ENCODE measurements at regions not wholly inside any gene's neighbourhood (a gene's known extent, or its start where the extent isn't known, plus 50 kb on each side); places are given as distances from the start of the nearest gene placed in this dataset.

DNA sequence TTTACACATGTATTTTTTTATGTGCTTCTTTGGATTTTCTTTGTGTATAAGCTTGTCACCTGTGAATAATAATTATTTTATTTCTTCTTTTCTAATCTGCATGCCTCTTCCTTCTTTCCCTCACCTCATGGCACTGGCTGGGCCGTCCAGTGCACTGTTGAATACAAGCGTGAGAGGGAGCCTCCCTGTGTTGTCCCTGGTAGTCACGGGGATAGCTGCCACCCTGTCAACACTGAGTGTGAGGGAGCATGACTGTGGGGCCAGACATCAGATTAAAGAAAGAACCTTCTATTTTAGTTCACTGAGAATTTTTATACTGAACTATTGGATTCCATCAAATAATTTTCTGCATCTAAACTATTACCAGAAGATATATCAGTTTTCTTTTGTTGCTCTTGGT, 187.9 kb downstream of the CDC14C start:
- Histone ChIP-seq H3K36me3 (no peaks in the 10 kb centered on the region), H3K27ac (no peak overlapping the region), H3K9me3 (peaks cover 0 to 4% (median 0%) of the 10 kb centered on the region in 4 donors), H3K27me3 (no peaks in the 10 kb centered on the region), H3K4me1 (no peaks in the 10 kb centered on the region), H3K4me3 (no peak overlapping the region)
- TF ChIP-seq POLR2A (IDR thresholded peaks at IDR 0.05), result no peak
- TF ChIP-seq, protein P1, sequence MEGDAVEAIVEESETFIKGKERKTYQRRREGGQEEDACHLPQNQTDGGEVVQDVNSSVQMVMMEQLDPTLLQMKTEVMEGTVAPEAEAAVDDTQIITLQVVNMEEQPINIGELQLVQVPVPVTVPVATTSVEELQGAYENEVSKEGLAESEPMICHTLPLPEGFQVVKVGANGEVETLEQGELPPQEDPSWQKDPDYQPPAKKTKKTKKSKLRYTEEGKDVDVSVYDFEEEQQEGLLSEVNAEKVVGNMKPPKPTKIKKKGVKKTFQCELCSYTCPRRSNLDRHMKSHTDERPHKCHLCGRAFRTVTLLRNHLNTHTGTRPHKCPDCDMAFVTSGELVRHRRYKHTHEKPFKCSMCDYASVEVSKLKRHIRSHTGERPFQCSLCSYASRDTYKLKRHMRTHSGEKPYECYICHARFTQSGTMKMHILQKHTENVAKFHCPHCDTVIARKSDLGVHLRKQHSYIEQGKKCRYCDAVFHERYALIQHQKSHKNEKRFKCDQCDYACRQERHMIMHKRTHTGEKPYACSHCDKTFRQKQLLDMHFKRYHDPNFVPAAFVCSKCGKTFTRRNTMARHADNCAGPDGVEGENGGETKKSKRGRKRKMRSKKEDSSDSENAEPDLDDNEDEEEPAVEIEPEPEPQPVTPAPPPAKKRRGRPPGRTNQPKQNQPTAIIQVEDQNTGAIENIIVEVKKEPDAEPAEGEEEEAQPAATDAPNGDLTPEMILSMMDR (IDR thresholded peaks at IDR 0.05), result no peak
- no peak for DNase-seq

DNA sequence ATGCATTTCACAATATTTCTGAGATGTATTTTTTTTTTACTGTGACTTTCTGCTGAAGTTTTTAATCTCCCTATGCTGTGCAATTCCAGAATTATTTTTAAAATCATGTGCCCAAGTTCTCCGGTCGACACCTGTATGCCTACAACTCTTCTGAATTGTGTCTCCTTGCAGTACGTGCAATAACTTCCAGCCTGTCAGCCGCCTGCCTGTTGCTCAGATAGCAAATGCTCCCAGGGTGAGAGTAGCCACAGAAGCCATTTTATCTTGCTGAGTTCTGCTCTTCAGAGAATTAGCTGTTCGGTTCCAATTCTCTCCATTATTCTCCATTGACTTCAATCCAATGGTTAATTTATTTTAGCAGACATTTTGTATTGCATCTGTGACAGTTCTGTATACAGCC, 188.3 kb downstream of the CDC14C start:
- no peaks in the 10 kb centered on the region for H3K27me3 ChIP-seq
- no peaks in the 10 kb centered on the region for H3K36me3 ChIP-seq
- TF ChIP-seq, protein P1 (IDR thresholded peaks at IDR 0.05), result no peak
- H3K4me3 ChIP-seq, result no peak overlapping the region
- H3K27ac ChIP-seq, result no peak overlapping the region
- DNase-seq, result no peak
- H3K4me1 ChIP-seq, result no peaks in the 10 kb centered on the region
- peaks cover 0 to under 1% (median 0%) of the 10 kb centered on the region in 4 donors for H3K9me3 ChIP-seq

DNA sequence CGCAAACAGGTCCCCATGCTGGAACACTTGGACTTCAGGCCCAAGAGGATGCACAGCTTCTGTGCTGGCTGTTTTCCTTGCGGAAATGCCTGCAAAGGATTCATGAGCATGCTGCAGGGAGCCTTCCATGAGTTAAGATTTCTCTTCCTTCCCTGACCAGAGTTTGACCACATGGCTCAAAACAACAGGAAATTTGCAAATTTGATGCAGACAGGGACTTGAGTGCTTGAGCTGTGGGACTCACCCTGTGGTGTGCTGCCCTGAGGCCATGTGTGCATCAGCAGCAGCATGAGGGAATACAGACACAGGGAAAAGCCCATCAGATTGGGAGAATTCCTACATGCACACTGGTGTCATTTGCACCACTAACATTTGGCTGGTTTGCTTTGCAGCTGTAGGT, 195.4 kb downstream of the CDC14C start:
- H3K27me3 ChIP-seq, result no peaks in the 10 kb centered on the region
- H3K27ac ChIP-seq, result no peak overlapping the region
- H3K36me3 ChIP-seq, result no peaks in the 10 kb centered on the region
- H3K4me3 ChIP-seq, result no peak overlapping the region
- no peaks in the 10 kb centered on the region for H3K4me1 ChIP-seq
- TF ChIP-seq, protein P1 (IDR thresholded peaks at IDR 0.05), result no peak
- TF ChIP-seq POLR2A (IDR thresholded peaks at IDR 0.05), result no peak
- no peak for DNase-seq
- H3K9me3 ChIP-seq, result no peaks in the 10 kb centered on the region

DNA sequence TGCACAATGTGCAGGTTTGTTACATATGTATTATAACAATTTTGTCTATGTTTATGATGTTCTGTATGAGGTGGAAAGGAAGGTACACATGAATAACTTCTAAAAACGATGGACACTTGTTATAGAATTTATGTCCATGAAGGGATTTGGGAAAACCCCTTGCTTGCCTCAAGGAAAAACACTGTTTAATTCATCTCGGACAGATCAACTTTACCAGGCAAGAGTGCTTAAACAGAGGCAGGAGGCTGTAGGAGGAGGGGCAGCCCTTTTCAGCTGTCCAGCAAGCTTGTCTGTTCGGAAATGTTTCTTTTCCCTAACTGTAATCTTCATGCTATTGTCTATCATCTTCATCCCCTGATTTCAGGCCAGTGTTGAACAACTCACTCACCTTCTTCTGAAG, 200.9 kb downstream of the CDC14C start:
- Histone ChIP-seq H3K27me3 (no peaks in the 10 kb centered on the region), H3K4me3 (no peak overlapping the region)
- no peak for TF ChIP-seq POLR2A (IDR thresholded peaks at IDR 0.05)
- TF ChIP-seq, protein P1 (IDR thresholded peaks at IDR 0.05), result no peak

DNA sequence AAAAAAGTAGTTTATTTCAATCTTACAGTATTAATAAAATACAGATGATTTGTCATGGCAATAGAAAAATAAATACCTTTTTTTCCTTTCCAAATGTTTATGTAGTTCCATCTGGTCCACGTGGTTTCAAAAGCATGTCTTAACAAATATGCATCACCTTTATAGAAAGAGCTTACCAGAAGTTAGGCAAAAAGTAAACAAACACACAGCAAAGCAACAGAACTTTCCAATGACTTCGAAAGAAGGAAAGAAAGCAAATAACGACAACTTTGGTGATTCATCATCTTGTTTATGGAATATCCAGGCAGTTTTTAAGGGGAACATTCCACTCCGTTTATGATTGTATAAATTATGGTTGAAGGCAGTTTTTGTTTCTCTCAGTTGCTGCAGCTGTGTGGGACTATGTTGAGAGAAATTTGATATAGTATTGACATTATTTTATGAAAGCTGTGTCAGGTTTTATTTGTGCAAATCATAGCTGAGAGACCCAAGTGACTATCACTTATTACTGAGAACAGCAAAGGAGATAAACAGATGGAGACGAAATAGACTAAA, 203.1 kb downstream of the CDC14C start:
- H3K9me3 ChIP-seq, result no peaks in the 10 kb centered on the region
- no peaks in the 10 kb centered on the region for H3K27me3 ChIP-seq
- H3K4me1 ChIP-seq, result no peaks in the 10 kb centered on the region
- DNase-seq, result no peak
- H3K4me3 ChIP-seq, result no peak overlapping the region
- TF ChIP-seq, protein P1 (IDR thresholded peaks at IDR 0.05), result no peak
- no peak for TF ChIP-seq POLR2A (IDR thresholded peaks at IDR 0.05)
- no peaks in the 10 kb centered on the region for H3K36me3 ChIP-seq
- H3K27ac ChIP-seq, result no peak overlapping the region

More for the DNA sequence above, 200.9 kb downstream of the CDC14C start:
- Histone ChIP-seq H3K9me3 (no peaks in the 10 kb centered on the region), H3K4me1 (no peaks in the 10 kb centered on the region), H3K27ac (no peak overlapping the region), H3K36me3 (no peaks in the 10 kb centered on the region)
- DNase-seq, result no peak

DNA sequence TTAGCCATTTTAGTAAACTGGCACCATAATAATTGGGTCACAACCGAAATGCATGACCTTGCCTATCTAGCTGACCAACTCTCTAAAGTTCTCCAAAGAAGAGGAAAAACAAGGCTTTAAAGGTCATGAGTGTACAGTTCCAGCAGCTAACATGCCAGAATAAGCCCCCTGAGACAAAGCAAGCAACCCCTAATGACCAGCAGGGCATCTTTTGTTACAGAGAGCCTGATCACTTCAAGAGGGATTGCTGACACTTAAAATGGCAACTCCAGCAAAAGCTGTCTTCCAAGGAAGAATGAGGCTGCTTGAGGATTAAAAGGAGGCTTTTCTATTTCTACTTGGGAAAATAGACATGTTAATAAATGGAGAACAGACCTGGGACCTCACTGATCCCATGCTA, 213.6 kb downstream of the CDC14C start:
- DNase-seq, result no peak
- H3K36me3 ChIP-seq, result no peaks in the 10 kb centered on the region
- H3K4me1 ChIP-seq, result no peaks in the 10 kb centered on the region
- TF ChIP-seq POLR2A (IDR thresholded peaks at IDR 0.05), result no peak
- TF ChIP-seq, protein P1 (IDR thresholded peaks at IDR 0.05), result no peak
- H3K27ac ChIP-seq, result no peak overlapping the region
- H3K4me3 ChIP-seq, result no peak overlapping the region
- no peaks in the 10 kb centered on the region for H3K9me3 ChIP-seq
- H3K27me3 ChIP-seq, result no peaks in the 10 kb centered on the region
